Mesodermal cell (in vitro differentiated cells): ENCODE measurements at regions not wholly inside any gene's neighbourhood (a gene's known extent, or its start where the extent isn't known, plus 50 kb on each side); places are given as distances from the start of the nearest gene placed in this dataset.
"Not testable (repeated sequence)": the region's sequence is repeated elsewhere in the genome, so short reads cannot be mapped to it uniquely, and the experiment has no call there.

Source experiments
- H3K27ac ChIP-seq: 2 replicates; pipeline ENCODE4 v1.7.0; 2013; ENCODE audit warnings: mild to moderate bottlenecking, low read depth, low read length, moderate library complexity; ENCODE audit not compliant: severe bottlenecking
- H3K36me3 ChIP-seq: 2 replicates; pipeline ENCODE4 v1.7.1; 2013; ENCODE audit warnings: mild to moderate bottlenecking, low read length, moderate library complexity; ENCODE audit not compliant: control insufficient read depth, insufficient read depth
- H3K4me1 ChIP-seq: one replicate; pipeline ENCODE4 v1.7.1; 2013; ENCODE audit warnings: mild to moderate bottlenecking, low read length; ENCODE audit not compliant: insufficient read depth, control insufficient read depth, poor library complexity, severe bottlenecking
- H3K4me3 ChIP-seq: 2 replicates; pipeline ENCODE4 v1.7.0; 2013; ENCODE audit warnings: low read length, control low read depth, mild to moderate bottlenecking; ENCODE audit not compliant: insufficient read depth, poor library complexity, severe bottlenecking; ENCODE audit errors: extremely low read depth
- H3K9me3 ChIP-seq: 2 replicates; pipeline ENCODE4 v1.7.1; 2013; ENCODE audit warnings: mild to moderate bottlenecking, low read length, moderate library complexity; ENCODE audit not compliant: control insufficient read depth
- WGBS, 2 experiments: methylation state at CpG; one replicate each; pipeline ENCODE4 v1.1.5; 2013; ENCODE audit warnings: missing lambda C conversion rate in 2 of 2; ENCODE audit not compliant: insufficient coverage in 2 of 2; 5-methylcytosine and 5-hydroxymethylcytosine counted together

DNA sequence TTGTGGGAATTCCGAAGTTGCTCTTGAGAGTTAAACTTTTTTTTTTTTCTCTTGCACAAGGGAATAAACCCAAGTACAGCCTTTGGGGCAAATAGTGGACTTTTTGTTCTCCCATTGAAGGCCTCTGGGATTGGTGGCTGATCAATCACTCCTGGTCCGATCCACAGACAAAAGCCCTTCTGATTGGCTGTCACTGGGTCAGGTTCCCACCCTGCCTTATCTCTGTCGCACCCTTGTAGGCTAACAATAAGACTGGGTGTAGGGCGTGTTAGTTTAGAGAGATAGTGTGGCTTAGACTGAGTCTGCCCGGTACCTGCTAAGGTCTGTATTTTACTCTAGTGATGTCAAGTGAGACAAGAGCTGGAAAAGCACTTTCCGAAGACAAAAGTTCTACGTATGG is 380.8 kb downstream of the NDFIP2 start:
- Histone ChIP-seq H3K27ac (no peak overlapping the region), H3K4me1 (no peaks in the 10 kb centered on the region), H3K4me3 (no peak overlapping the region), H3K9me3 (no peaks in the 10 kb centered on the region), H3K36me3 (no peaks in the 10 kb centered on the region)
- 90 to 93% methylated on average over 6 of the region's 7 CpGs for WGBS, 2 experiments

DNA sequence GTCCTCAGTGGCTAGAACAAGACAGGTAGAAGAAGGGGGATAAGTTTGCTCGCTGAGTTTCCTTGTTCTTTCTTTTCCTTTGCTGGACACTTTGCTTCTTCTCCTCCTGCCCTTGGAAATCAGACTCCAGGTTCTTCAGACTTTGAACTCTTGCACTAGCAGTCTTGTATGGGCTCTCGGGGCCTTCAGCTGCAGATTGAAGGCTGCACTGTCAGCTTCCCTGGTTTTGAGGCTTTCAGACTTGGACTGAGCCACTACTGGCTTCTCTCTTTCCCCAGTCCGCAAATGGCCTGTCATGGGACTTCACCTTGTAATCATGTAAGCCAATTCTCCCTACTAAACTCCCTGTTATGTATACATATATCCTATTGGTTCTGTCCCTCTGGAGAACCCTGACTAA is 379.8 kb downstream of the NDFIP2 start:
- H3K36me3 ChIP-seq: no peaks in the 10 kb centered on the region
- H3K4me3 ChIP-seq: no peak overlapping the region
- no peaks in the 10 kb centered on the region for H3K4me1 ChIP-seq
- no peak overlapping the region for H3K27ac ChIP-seq
- 90 to 100% methylated on average over 2 of the region's 3 CpGs for WGBS, 2 experiments
- H3K9me3 ChIP-seq: no peaks in the 10 kb centered on the region

DNA sequence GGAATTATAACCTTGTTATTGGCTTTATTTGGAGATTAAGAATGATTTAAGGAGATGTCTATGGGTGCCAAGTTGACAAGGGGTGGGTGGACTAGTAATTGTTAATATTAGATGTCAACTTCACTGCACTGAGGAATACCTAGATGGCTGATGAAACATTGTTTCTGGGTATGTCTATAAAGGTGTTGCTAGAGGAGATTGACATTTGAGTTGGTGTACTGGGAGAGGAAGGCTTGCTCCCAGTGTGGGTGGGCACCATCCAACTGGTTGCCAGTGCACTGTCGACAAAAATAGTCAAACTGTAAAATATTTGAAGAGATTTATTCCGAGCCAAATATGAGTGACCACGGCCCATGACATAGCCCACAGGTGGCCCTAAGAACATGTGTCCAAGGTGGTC is 378.8 kb downstream of the NDFIP2 start:
- 96 to 100% methylated on average over 3 of the region's 3 CpGs for WGBS, 2 experiments
- Histone ChIP-seq H3K27ac (no peak overlapping the region), H3K4me3 (no peak overlapping the region), H3K36me3 (no peaks in the 10 kb centered on the region), H3K4me1 (no peaks in the 10 kb centered on the region), H3K9me3 (no peaks in the 10 kb centered on the region)

DNA sequence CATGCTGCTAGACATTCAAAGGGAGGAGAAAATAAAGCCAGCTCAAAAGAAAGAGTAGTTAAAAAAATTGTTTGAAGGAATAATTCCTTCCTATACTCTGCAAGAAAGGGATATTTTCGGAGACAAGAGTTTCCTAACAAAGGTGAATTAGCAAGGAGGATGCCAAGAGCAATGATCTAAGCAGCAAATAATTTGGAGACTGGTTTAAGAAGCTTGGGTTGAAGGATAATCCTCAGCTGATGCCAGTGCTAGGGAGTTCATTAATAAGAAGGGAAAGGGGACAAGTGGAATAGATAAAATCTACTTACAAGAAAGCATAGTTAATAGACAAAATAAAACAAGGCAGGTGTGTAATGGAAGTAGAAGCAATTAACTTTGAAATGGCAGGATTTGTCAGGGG is 372.3 kb downstream of the NDFIP2 start:
- no peak overlapping the region for H3K27ac ChIP-seq
- no peaks in the 10 kb centered on the region for H3K4me1 ChIP-seq
- no peaks in the 10 kb centered on the region for H3K9me3 ChIP-seq
- no peaks in the 10 kb centered on the region for H3K36me3 ChIP-seq
- WGBS, 2 experiments: 50 to 80% methylated on average over 1 of the region's 1 CpG
- no peak overlapping the region for H3K4me3 ChIP-seq

DNA sequence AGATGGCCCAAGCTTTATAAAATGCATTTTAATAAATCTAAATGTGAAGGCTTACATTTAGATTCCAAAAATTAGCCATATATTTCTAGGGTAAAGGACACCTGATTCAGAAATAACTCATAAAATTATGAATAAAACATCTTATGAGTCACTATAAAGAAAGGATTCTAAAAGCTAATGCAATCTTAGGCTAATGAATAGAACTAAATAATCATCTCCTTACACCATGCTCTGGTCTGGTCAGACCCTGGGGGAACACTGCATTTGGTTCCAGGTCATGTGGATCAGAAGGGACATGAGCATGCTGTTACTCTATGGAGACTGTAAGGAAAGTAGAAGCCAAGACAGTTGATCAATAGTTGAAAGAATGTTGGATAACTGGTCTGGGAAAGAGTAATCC is 370.4 kb downstream of the NDFIP2 start:
- H3K4me3 ChIP-seq: no peak overlapping the region
- H3K27ac ChIP-seq: no peak overlapping the region
- no peaks in the 10 kb centered on the region for H3K4me1 ChIP-seq
- no peaks in the 10 kb centered on the region for H3K36me3 ChIP-seq
- no peaks in the 10 kb centered on the region for H3K9me3 ChIP-seq

DNA sequence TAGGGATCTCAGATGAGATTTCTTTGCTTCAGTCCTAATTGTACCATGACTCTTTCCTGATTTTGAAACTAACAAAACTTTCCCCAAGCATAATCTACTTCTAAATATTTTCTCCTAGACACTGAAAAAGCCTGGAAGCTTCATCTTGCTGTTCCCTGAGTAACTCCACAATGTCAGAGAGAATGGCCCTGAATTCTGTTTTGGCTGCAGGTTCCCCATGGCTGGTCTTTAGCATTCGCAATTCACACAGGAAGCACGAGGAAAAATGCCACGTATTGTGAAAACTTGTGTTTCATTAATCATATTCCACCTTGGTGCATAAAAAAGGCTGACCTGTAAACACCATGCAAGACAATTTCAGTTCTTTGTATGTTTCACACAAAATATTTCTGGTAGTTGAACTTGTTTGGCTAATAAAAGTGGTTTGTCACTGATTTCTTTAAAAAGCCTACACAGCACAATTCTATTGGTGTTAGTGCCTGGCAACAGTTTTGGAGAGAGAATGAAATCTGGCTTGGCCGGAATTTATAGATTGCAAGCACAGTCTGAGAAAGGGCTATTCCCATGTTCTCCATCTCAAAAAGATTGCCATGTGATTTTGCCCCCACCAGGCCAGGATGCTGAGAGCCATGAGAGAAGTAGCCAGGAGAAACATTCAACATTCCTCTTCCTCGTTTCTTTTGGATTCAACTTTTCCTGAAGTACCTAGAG is 367.1 kb downstream of the NDFIP2 start:
- no peaks in the 10 kb centered on the region for H3K9me3 ChIP-seq
- WGBS, 2 experiments: 78 to 83% methylated on average over 1 to 4 of the region's 5 CpGs
- H3K36me3 ChIP-seq: no peaks in the 10 kb centered on the region
- no peak overlapping the region for H3K4me3 ChIP-seq
- H3K4me1 ChIP-seq: no peaks in the 10 kb centered on the region
- H3K27ac ChIP-seq: no peak overlapping the region

DNA sequence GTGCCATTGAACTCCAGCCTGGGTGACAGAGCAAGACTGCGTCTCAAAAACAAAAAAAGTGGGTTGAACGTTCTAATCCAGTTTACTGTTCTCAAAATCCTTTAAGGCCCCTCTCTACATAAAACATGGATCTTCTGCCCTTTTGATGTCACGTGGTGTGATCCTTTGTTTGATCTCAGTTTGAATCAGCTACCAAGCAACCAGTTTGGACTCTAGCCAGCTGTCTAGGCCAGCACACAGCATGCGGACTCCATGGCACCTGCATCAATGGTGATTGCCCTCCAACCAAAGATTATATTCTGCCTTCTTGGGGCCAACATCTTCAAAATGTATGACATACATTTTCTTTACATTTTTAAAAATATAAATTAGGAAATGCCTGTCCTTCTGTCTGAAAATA is 365.4 kb downstream of the NDFIP2 start:
- WGBS, 2 experiments: 88 to 89% methylated on average over 4 of the region's 4 CpGs
- no peak overlapping the region for H3K27ac ChIP-seq
- no peaks in the 10 kb centered on the region for H3K9me3 ChIP-seq
- no peaks in the 10 kb centered on the region for H3K36me3 ChIP-seq
- H3K4me1 ChIP-seq: no peaks in the 10 kb centered on the region
- H3K4me3 ChIP-seq: no peak overlapping the region

DNA sequence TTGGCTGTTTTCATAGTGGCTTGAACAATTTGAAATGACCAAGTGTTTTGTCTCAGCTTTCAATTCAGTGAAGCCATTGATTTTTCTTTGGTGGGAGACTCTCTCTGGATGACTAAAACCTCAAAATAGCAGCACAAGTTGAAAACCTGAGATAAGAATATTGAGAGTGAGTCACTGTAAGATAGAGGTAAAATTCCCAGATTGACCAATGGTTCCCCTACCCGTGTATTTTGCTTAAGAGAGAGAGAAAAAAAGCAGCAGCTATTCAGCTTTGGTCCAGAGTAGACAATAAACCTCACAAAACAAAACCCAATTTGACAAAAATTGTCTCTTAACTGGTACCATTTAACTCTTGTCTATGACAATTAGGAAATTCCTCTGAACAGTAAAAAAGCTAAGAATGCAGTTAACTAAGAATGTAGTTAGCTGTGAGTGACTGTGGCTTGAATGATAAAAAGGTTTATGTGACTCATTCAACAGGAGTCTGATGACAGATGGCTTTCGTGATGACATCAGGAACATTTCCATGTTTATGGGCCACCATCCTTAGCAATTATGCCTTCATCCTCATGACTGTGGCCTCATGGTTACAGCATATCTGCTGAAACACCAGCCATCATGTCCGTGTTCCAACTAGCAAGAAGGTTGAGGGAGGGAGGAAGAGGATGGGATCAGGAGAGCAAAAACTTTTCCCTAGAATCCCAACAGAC is 356.9 kb downstream of the NDFIP2 start:
- H3K4me3 ChIP-seq: no peak overlapping the region
- no peaks in the 10 kb centered on the region for H3K9me3 ChIP-seq
- no peaks in the 10 kb centered on the region for H3K36me3 ChIP-seq
- H3K4me1 ChIP-seq: peaks cover 13% of the 10 kb centered on the region
- WGBS, 2 experiments: 92% methylated on average over 2 of the region's 3 CpGs; no CpG with 5 or more reads in 1 of the 2 experiments
- peak overlapping the region; percentile 71 for H3K27ac ChIP-seq

DNA sequence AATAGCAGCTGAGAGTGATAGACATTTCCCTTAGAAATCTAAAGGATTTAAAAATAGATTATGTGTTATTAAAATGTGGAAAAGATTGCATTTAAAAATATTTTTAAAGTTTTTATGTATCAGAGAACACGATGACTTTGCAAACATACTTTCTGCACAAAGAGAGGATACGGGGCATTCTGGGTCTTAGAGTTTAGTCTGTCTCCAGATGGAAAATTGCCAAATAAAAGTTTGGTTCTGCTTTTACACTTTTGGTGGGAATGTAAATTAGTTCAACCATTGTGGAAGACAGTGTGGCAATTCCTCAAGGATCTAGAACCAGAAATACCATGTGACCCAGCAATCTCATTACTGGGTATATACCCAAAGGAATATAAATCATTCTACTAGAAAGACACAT is 355.2 kb downstream of the NDFIP2 start:
- not testable (repeated sequence) for H3K9me3 ChIP-seq, H3K4me3 ChIP-seq, H3K27ac ChIP-seq, H3K36me3 ChIP-seq
- WGBS, 2 experiments: 100% methylated on average over 1 to 2 of the region's 2 CpGs
- peaks cover 13% of the 10 kb centered on the region for H3K4me1 ChIP-seq

DNA sequence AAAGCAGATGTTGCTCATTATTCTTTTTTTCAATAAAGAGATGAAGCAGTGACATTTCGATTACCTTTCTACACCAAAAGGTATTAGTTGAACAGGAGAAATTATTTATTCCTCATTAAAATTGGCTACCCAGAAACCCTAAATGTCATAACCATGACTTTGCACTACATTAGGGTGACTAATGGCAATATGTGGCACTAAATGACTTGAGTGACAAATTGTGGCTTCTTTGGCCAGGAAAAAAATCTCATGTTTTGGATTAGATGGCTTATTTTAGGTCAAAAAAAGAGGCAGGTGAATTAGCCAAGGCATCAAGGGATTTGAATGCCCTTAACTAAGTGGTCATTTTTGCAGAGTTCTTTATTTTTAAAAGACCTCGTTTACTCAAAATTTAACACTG is 353.9 kb downstream of the NDFIP2 start:
- no peak overlapping the region for H3K27ac ChIP-seq
- peaks cover 13% of the 10 kb centered on the region for H3K4me1 ChIP-seq
- H3K36me3 ChIP-seq: no peaks in the 10 kb centered on the region
- H3K4me3 ChIP-seq: no peak overlapping the region
- WGBS, 2 experiments: no CpG with 5 or more reads among the region's 2 CpGs
- H3K9me3 ChIP-seq: no peaks in the 10 kb centered on the region

DNA sequence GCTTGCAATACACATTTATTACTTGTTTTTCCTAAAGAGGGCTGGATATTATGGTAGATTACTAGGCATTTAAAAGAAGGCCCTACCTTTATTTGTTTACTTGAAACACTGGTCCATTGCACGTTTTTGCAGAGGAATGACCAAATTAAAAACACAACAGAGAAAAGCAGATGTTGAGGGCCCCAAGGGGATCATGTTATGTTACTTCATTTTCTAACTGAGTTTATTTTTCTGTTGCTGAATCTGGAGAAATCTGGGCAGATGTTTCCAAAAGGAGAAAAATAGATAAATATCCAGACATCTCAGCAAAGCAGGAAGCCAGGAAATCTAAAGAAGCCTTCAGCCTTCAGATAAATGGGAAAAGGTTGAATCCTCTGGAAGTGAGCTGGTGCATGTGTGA is 353.0 kb downstream of the NDFIP2 start:
- Histone ChIP-seq H3K36me3 (no peaks in the 10 kb centered on the region), H3K4me1 (peaks cover 13% of the 10 kb centered on the region), H3K9me3 (no peaks in the 10 kb centered on the region), H3K4me3 (no peak overlapping the region), H3K27ac (no peak overlapping the region)
- WGBS, 2 experiments: no CpG with 5 or more reads among the region's 1 CpG
